ENCODE measurements at regions not wholly inside any gene's neighbourhood (a gene's known extent, or its start where the extent isn't known, plus 50 kb on each side); places are given as distances from the start of the nearest gene placed in this dataset.

DNA sequence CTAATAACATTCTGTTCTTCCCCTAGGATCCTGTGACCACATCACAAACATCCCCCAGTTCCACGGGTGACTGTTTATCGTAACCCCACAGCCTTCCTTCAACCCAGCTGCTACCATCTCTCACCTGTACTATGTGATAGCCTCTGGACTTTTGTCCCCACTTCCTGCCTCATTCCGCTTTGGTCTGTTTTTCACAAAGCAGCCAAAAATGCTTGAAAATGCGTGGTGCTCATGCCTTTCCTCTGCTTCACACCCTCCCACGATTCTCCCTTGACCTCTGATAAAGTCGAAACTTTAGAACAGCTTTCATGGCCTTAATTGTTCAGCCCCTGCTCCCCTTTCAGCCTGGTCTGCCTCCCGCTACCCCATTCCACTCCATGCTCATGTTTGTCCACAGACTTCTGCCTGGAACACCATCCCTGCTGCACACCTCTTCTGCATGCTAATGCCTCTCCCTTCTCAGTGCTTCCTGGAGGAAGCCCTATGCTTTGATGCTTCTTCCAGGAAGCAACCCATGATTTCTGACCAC is 165.6 kb downstream of the PLPP3 start:
- TF ChIP-seq, protein P1, sequence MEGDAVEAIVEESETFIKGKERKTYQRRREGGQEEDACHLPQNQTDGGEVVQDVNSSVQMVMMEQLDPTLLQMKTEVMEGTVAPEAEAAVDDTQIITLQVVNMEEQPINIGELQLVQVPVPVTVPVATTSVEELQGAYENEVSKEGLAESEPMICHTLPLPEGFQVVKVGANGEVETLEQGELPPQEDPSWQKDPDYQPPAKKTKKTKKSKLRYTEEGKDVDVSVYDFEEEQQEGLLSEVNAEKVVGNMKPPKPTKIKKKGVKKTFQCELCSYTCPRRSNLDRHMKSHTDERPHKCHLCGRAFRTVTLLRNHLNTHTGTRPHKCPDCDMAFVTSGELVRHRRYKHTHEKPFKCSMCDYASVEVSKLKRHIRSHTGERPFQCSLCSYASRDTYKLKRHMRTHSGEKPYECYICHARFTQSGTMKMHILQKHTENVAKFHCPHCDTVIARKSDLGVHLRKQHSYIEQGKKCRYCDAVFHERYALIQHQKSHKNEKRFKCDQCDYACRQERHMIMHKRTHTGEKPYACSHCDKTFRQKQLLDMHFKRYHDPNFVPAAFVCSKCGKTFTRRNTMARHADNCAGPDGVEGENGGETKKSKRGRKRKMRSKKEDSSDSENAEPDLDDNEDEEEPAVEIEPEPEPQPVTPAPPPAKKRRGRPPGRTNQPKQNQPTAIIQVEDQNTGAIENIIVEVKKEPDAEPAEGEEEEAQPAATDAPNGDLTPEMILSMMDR (IDR thresholded peaks at IDR 0.05; ENCODE audit: borderline replicate concordance, control extremely low read depth, extremely low read depth, insufficient read depth, missing control alignments), result no peak
- in situ Hi-C loops (cut with MboI; ENCODE audit: low sequenced_read_pairs, unreplicated experiment), result loop anchor here (10.0 kb wide), 1 partner anchor 171 kb away; no protein-coding TSS in a partner anchor
- DNase-seq (ENCODE audit: low spot score), result no peak

DNA sequence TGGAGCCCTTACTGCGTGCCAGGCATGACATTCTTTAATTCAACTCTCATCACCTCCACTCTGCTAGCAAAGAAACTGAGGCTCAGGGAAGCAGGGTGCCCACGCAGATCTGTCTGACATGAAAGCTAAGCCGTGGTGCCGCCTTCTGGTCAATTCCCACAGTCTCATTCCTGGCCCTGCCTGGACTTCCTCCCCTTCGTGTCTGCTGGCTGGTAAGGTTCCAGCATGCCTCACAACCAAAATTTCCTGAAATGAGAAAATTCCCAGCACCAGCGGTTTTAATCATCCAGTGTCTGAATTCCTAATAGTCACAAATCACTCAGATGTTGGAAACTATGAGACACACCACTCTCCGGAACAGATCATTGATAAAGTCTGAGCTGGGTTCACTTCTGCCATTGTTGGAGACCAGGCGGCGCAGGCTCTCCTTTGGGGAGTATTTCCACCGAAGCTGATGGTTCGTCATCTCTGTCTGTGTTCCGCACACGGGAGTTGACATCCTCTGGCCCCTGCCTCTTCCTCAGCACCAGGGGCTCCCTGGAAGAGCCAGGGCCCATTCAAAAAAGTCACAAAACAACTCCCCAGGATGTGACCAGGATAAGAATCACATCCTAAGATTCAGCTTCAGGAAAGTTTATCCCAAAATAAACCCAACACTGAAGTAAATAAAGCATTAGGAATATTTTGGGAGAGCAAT is 167.7 kb downstream of the PLPP3 start:
- in situ Hi-C loops (cut with MboI; ENCODE audit: low sequenced_read_pairs, unreplicated experiment), result loop anchor here (10.0 kb wide), 1 partner anchor 173 kb away; no protein-coding TSS in a partner anchor
- DNase-seq (ENCODE audit: low spot score), result no peak
- TF ChIP-seq, protein P1 (IDR thresholded peaks at IDR 0.05; ENCODE audit: borderline replicate concordance, control extremely low read depth, extremely low read depth, insufficient read depth, missing control alignments), result no peak

DNA sequence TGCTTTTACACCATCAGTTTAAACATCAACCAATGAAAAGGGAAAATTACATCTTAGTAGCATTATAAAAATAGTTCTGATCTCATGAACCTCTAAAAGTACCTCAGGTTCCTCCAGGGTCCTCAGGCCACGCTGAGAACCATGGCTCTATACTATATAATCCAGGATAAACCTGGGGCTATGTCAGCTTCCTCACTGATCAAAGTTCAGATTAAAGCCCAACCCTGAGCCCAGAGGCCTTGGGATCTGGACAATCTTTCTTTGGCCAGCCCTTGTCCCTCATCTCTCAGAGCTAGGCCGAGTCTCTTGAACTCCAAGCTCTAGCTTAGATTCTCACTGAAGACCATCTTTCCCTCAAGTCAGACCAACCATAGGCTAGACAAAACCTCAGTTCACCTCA is 168.3 kb downstream of the PLPP3 start:
- TF ChIP-seq, protein P1 (IDR thresholded peaks at IDR 0.05; ENCODE audit: borderline replicate concordance, control extremely low read depth, extremely low read depth, insufficient read depth, missing control alignments), result no peak
- in situ Hi-C loops (cut with MboI; ENCODE audit: low sequenced_read_pairs, unreplicated experiment), result loop anchor here (10.0 kb wide), 1 partner anchor 174 kb away; no protein-coding TSS in a partner anchor
- no peak for DNase-seq (ENCODE audit: low spot score)

GRCh38 chr1:56410405-56410804 is 169.0 kb downstream of the PLPP3 start:
- TF ChIP-seq, protein P1 (IDR thresholded peaks at IDR 0.05; ENCODE audit: borderline replicate concordance, control extremely low read depth, extremely low read depth, insufficient read depth, missing control alignments), result no peak
- in situ Hi-C loops (cut with MboI; ENCODE audit: low sequenced_read_pairs, unreplicated experiment), result loop anchor here (10.0 kb wide), 1 partner anchor 174 kb away; no protein-coding TSS in a partner anchor
- DNase-seq (ENCODE audit: low spot score), result no peak

GRCh38 chr1:56409112-56409691 is 170.2 kb downstream of the PLPP3 start:
- peak; percentile 36 for DNase-seq (ENCODE audit: low spot score)
- in situ Hi-C loops (cut with MboI; ENCODE audit: low sequenced_read_pairs, unreplicated experiment), result no loop called here

GRCh38 chr1:56406821-56407220 is 172.5 kb downstream of the PLPP3 start:
- in situ Hi-C loops (cut with MboI; ENCODE audit: low sequenced_read_pairs, unreplicated experiment), result no loop called here
- no peak for DNase-seq (ENCODE audit: low spot score)
- TF ChIP-seq, protein P1 (IDR thresholded peaks at IDR 0.05; ENCODE audit: borderline replicate concordance, control extremely low read depth, extremely low read depth, insufficient read depth, missing control alignments), result no peak

More at GRCh38 chr1:56409112-56409691, 170.2 kb downstream of the PLPP3 start:
- TF ChIP-seq, protein P1 (IDR thresholded peaks at IDR 0.05; ENCODE audit: borderline replicate concordance, control extremely low read depth, extremely low read depth, insufficient read depth, missing control alignments), result peak; percentile 18

All from GM13976 (cell line).